K562 (cell line): ENCODE measurements at regions not wholly inside any gene's neighbourhood (a gene's known extent, or its start where the extent isn't known, plus 50 kb on each side); places are given as distances from the start of the nearest gene placed in this dataset.

Source experiments
- ATAC-seq: fragments of 200-7000 bp; cut with Tn5 transposase; 3 replicates; pipeline ENCODE4 v1.9.1; 2020; ENCODE audit warnings: moderate library complexity
- BruUV-seq: library from RNA; stranded (reverse); fragments of 400-500 nt; replicated peaks from 2 replicates; lab custom pipeline; 2021; lab: Mats Ljungman, UMichigan
- CTCF ChIA-PET: fragments of 300-600 bp; formaldehyde crosslinking; extraction: SDS; loops from one replicate; lab custom pipeline; 2021; ENCODE audit warnings: low intra/inter-chr PET ratio; lab: Yijun Ruan, JAX
- POLR2A ChIA-PET: fragments of 300-600, 350-650 bp; sonication (Branson Sonifier 250); formaldehyde crosslinking; extraction: SDS; loops from one replicate; lab custom pipeline; 2021; ENCODE audit warnings: antibody characterized with exemption, inconsistent platforms; lab: Yijun Ruan, JAX
- DNase-seq, 4 experiments: peaks; one replicate each; pipeline versions ENCODE4 v3.0.0 to v3.0.0-alpha.2; 2011 to 2018; ENCODE audit warnings: low spot score in 3 of 4, mixed read lengths in 3 of 4; ENCODE audit errors: extremely low read depth in 1 of 4
- FAIRE-seq: peaks from 2 replicates; lab custom pipeline; 2011; peaks lifted over from hg19 to GRCh38; lab: Jason Lieb, UNC
- H2AFZ ChIP-seq: 2 replicates; pipeline ENCODE4 v1.6.0; 2011; ENCODE audit warnings: low read depth, low read length, control low read depth, inconsistent platforms
- H3K27ac ChIP-seq: fragments of 200-600 bp; 3 replicates; pipeline ENCODE4 v1.8.0; 2011; ENCODE audit warnings: low read depth, mild to moderate bottlenecking, control low read depth, inconsistent platforms, low read length, moderate library complexity, mixed read lengths; ENCODE audit errors: extremely low read depth
- H3K27me3 ChIP-seq, 2 experiments: fragments of 300-600 bp in 1 of 2; 2 replicates in 1 of 2; 3 replicates in 1 of 2; pipeline versions ENCODE4 v1.6.0 to v1.8.0; 2011; ENCODE audit warnings: inconsistent platforms in 2 of 2, low read length in 2 of 2, mild to moderate bottlenecking in 1 of 2, mixed read lengths in 1 of 2, moderate library complexity in 1 of 2; ENCODE audit not compliant: control insufficient read depth in 2 of 2, insufficient read depth in 2 of 2
- H3K36me3 ChIP-seq: fragments of 300-600 bp; 3 replicates; pipeline ENCODE4 v1.8.0; 2011; ENCODE audit warnings: mild to moderate bottlenecking, low read length, inconsistent platforms; ENCODE audit not compliant: control insufficient read depth, insufficient read depth
- H3K4me1 ChIP-seq, 2 experiments: fragments of 200-600 bp in 1 of 2; replicated peaks in 1 of 2; 2 replicates in 1 of 2; 3 replicates in 1 of 2; pipeline versions ENCODE4 v1.5.1 to v1.8.0; 2011; ENCODE audit warnings: inconsistent platforms in 2 of 2, low read length in 2 of 2, mild to moderate bottlenecking in 1 of 2, mixed read lengths in 1 of 2, moderate library complexity in 1 of 2; ENCODE audit not compliant: control insufficient read depth in 2 of 2, insufficient read depth in 2 of 2
- H3K4me2 ChIP-seq: 2 replicates; pipeline ENCODE4 v1.6.1; 2011; ENCODE audit warnings: low read length, control low read depth, inconsistent platforms, mixed read lengths; ENCODE audit not compliant: insufficient read depth
- H3K4me3 ChIP-seq: fragments of 200-600 bp; sonication (generic), shearing (Covaris generic); 2 replicates; pipeline ENCODE4 v1.5.1; 2016; ENCODE audit warnings: control low read depth, inconsistent platforms
- H3K79me2 ChIP-seq: fragments of 200-600 bp; 3 replicates; pipeline ENCODE4 v1.8.0; 2011; ENCODE audit warnings: low read length, inconsistent platforms; ENCODE audit not compliant: control insufficient read depth, insufficient read depth
- H3K9ac ChIP-seq, 2 experiments: 2 replicates each; pipeline versions ENCODE4 v1.6.0 to v1.6.1; 2011; ENCODE audit warnings: low read depth in 2 of 2, low read length in 2 of 2, control low read depth in 1 of 2, inconsistent platforms in 1 of 2, mild to moderate bottlenecking in 1 of 2, mixed read lengths in 1 of 2; ENCODE audit not compliant: insufficient read depth in 1 of 2
- H3K9me1 ChIP-seq: one replicate; pipeline ENCODE4 v1.6.0; 2011; ENCODE audit warnings: inconsistent platforms, mild to moderate bottlenecking, low read length, moderate library complexity; ENCODE audit not compliant: control insufficient read depth, insufficient read depth
- H3K9me3 ChIP-seq: replicated peaks from 2 replicates; pipeline ENCODE4 v1.5.1; 2011; ENCODE audit warnings: low read depth, low read length, inconsistent platforms; ENCODE audit not compliant: control insufficient read depth, insufficient read depth
- H4K20me1 ChIP-seq: replicated peaks from 2 replicates; pipeline ENCODE4 v1.6.1; 2011; ENCODE audit warnings: low read length, inconsistent platforms, mixed read lengths; ENCODE audit not compliant: control insufficient read depth, insufficient read depth
- CBX1 ChIP-seq: sonication (generic); IDR thresholded peaks from 2 replicates; pipeline ENCODE4 v1.6.1; 2016; ENCODE audit warnings: antibody characterized with exemption, low read depth, mild to moderate bottlenecking
- CREBBP ChIP-seq: IDR thresholded peaks from one replicate; pipeline ENCODE4 v1.6.1; 2012; ENCODE audit warnings: low read depth, mild to moderate bottlenecking, control low read depth, inconsistent platforms, low read length
- FOXP1 ChIP-seq: sonication (generic); formaldehyde crosslinking; IDR thresholded peaks from 2 replicates; pipeline ENCODE4 v1.8.0; 2022; ENCODE audit warnings: mild to moderate bottlenecking, missing genetic modification reagents
- GMEB1 ChIP-seq: fragments of 250-450 bp; sonication (Bioruptor Pico); IDR thresholded peaks from 2 replicates; pipeline ENCODE4 v1.4.0; 2020; ENCODE audit warnings: mild to moderate bottlenecking
- MCM2 ChIP-seq: fragments of 450-650 bp; IDR thresholded peaks from 2 replicates; pipeline ENCODE4 v1.6.1; 2017; ENCODE audit warnings: low read depth, mild to moderate bottlenecking
- MTF1 ChIP-seq: fragments of 250-450 bp; sonication (Bioruptor Pico); IDR thresholded peaks from 2 replicates; pipeline ENCODE4 v1.9.0; 2021; ENCODE audit warnings: moderate library complexity, mild to moderate bottlenecking, inconsistent platforms, borderline replicate concordance
- TAF7 ChIP-seq: fragments of 450-650 bp; IDR thresholded peaks from 2 replicates; pipeline ENCODE4 v1.6.1; 2016; ENCODE audit warnings: missing genetic modification characterization, missing compliant biosample characterization
- XRCC4 ChIP-seq: IDR thresholded peaks from one replicate; pipeline ENCODE4 v1.6.1; 2011; ENCODE audit not compliant: insufficient read depth, insufficient read length; ENCODE audit errors: extremely low read depth
- ZNF224 ChIP-seq: sonication (generic); formaldehyde crosslinking; IDR thresholded peaks from 2 replicates; pipeline ENCODE4 v1.8.0; 2022; ENCODE audit warnings: mild to moderate bottlenecking, missing genetic modification reagents
- ZNF584 ChIP-seq: fragments of 200-800 bp; sonication (Bioruptor generic); IDR thresholded peaks from 2 replicates; pipeline ENCODE4 v1.6.1; 2016; ENCODE audit warnings: low read depth, mild to moderate bottlenecking, missing genetic modification characterization, missing compliant biosample characterization
- WGBS: fragments of 100-300 bp; shearing (Covaris generic); methylation state at CpG from one replicate; pipeline ENCODE4 v1.1.6; 2016; ENCODE audit warnings: low coverage, mixed read lengths; ENCODE audit not compliant: insufficient coverage; ENCODE audit errors: missing lambda C conversion rate; 5-methylcytosine and 5-hydroxymethylcytosine counted together
- in situ Hi-C: fragments of 300-500 bp; cut with MboI; formaldehyde crosslinking; loops from 4 replicates; pipeline ENCODE4 v1.15.0; 2018; ENCODE audit warnings: inconsistent platforms, mixed read lengths
- intact Hi-C: fragments of 100-400 bp; cut with micrococcal nuclease; formaldehyde crosslinking; loops from 2 replicates; pipeline ENCODE4 v1.14.2; 2022

GRCh38 chr5:73284985-73285384 lies 112.0 kb downstream of the TMEM174 start:
- Histone ChIP-seq H2AFZ (no peak overlapping the region), H3K4me1 (no peaks in the 10 kb centered on the region), H3K27ac (no peak overlapping the region), H4K20me1 (0 out of 2 replicates have a peak, but pooled peaks cover 3% of the 10 kb centered on the region), H3K4me2 (no peak overlapping the region), H3K9me3 (no peaks in the 10 kb centered on the region), H3K36me3 (no peaks in the 10 kb centered on the region), H3K9me1 (no peaks in the 10 kb centered on the region), H3K27me3 (peaks cover 13 to 39% of the 10 kb centered on the region in 2 experiments), H3K79me2 (no peaks in the 10 kb centered on the region), H3K4me3 (no peak overlapping the region), H3K9ac (no peak overlapping the region)
- in situ Hi-C loops: no loop called here
- POLR2A ChIA-PET: no interaction called here
- DNase-seq (no peak), FAIRE-seq (no peak), ATAC-seq (no peak)
- intact Hi-C loops: no loop called here
- CTCF ChIA-PET: no interaction called here
- TF ChIP-seq CBX1 (no peak), ZNF584 (CRISPR knock-in tag) (no peak), ZNF224 (CRISPR knock-in tag) (no peak), MCM2 (no peak), CREBBP (no peak), TAF7 (no peak), MTF1 (CRISPR knock-in tag) (no peak), GMEB1 (no peak), XRCC4 (no peak), FOXP1 (CRISPR knock-in tag) (no peak)
- BruUV-seq: no TSS peak
- 2% methylated on average over 3 of the region's 3 CpGs for WGBS
